Stimulated activated CD8-positive, alpha-beta memory T cell treated with anti-CD3 and anti-CD28 coated beads, Interleukin-4, amount 100 ng/mL, for 48 hours (primary cell): ENCODE measurements at regions not wholly inside any gene's neighbourhood (a gene's known extent, or its start where the extent isn't known, plus 50 kb on each side); places are given as distances from the start of the nearest gene placed in this dataset.
"Not testable (repeated sequence)": the region's sequence is repeated elsewhere in the genome, so short reads cannot be mapped to it uniquely, and the experiment has no call there.

ENCODE experiments used
- DNase-seq: peaks from one replicate; pipeline ENCODE4 v3.0.0-alpha.2; 2020

DNA sequence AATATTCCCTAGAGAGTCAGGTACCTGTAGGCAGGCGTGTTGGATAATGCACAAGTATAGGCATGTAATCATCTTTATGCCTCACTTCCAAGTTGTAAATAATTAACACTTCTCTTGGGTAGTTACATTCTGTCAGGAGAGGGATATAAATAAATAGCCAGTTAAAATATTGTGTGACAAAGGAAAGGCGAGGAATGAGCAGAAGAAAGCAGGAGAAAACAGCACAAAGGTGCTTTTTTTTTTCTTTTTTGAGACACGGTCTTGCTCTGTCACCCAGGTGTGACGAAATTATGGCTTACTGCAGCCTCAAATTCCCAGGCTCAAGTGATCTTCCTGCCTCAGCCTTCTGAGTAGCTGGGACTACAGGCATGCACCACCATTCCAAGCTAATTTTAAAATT lies 99.2 kb upstream of the LYZL2 start:
- no peak for DNase-seq

DNA sequence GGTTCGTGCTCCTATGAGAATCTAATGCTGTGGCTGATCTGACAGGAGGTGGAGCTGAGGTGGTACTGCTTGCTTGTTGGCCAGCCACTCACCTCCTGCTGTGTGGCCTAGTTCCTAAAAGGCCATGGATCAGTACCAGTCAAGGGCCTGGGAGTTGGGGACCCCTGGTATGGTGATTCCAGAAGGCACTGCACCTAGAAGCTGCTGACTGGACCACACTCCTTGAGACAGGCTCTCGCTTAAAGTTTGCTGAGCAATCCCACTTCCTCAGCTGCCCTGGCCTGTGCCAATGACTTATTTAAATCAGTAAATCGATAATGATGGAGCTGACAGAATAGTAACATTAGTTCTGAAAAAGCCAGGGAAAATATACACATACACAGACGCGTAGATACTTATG lies 98.6 kb upstream of the LYZL2 start:
- DNase-seq, result no peak

DNA sequence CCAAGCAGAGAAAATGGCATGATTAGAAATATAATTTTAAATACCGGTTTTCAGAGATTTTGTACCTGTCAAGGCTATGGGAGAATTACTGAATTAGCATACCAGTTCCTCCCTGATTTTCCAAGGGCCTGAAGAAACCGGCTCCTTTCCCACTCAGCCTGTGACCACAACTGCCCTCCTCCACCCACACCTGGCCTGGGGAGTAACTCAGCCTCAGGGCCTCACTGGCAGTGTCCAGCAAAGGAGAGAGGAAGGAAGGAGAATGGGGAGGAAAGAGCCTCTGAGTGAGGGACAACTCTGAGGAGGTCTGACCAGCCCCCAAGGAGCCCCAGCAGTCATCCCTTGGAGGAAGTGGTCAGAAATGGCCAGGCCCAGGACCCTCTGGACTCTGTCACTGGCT lies 98.0 kb upstream of the LYZL2 start:
- DNase-seq, result no peak

DNA sequence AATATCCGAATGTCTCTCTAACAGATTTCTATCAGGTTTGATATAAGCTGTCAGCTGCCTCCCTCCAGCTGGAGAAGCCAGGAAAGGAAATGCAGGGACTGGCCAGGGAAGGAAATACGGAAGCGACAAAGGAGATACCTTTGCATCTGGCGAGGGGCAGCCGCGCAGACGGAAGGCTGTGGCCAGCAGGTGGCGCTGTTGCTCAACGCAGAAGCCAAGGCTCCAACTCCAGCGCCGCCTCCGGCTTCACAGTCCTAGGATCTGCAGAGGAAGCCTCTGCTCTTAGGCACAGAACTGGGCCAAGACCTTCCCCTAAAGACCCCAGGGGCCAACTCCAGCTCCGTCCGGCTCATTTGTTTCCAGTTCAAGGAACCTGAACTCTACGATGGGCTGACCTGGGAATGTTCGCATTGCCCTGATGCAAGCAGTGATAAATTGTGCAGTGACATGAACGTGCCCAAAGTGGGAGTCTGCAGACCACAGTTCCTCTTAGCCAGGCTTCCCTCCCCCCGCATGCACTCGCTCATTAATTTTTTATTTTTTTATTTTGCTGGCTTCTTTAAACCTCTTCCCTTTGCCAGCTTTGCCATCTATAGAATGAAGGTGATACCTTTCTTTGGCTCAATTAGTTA lies 97.3 kb upstream of the LYZL2 start:
- DNase-seq, result peak; percentile 95

DNA sequence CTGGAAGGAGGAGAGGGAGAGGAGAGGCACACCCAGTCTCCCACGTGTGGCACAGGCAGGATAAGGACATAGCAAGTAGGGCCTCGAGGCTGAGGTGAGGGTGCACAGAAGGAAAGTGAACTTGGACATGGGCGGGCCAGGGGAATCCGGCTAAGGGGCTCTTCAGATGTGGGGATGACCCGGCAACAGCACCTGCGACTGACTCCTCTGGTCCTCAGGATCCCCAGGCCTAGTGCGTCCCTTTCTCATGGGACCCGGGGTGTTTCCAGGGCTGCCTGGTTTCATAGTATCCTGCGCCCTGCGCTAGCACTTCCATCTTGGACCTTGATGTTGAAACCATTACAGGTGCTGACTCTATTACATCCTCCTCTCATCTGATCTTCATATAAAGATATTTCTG lies 96.1 kb upstream of the LYZL2 start:
- DNase-seq, result no peak

DNA sequence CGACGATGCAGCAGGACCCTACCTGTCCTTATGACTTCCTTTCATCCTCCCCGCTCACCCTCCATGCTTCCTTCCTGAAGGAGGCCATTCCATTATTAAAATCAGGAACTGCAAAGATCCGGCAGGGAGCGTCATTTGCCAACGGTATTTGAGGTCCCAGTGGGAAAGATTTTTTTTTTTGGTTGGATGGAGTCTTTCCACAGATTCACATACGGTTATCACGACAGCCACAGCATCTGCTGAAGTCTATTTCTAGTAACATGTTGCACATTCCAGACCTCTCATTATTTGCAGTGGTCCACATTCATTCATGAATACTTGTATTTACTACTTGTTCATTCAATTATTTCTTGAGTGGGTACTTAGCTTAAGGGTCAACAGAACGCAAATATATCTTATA lies 94.7 kb upstream of the LYZL2 start:
- no peak for DNase-seq

DNA sequence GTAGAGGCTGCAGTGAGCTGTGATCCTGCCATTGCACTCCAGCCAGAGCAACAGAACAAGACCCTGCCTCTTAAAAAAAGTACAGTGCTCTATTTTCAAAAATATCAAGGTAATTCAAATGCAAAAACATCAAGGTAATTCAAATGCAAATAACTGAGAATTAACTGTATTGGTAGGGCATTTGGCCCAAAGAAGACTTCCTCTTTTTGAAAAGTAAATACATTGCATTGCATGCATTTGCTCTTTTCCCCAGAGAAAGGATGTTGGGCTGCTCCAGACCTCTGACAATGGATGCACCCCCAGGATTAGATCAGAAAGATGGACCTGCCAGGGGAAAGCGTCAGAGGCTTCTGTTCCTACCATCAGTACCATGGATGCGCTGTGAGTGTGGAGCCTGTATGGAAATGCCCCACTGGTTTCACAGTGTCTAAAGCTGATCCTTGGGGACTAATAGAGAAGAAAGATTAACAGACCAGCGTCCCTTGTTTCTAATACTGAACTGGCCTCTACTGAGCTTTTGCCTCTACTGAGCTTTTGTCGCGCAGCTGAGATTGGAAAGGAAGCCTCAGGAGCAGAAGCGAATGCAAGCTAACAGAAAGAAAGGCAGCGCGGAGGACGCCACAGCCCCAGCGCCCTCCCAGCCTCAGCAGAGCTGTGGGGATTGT lies 93.5 kb upstream of the LYZL2 start:
- no peak for DNase-seq

DNA sequence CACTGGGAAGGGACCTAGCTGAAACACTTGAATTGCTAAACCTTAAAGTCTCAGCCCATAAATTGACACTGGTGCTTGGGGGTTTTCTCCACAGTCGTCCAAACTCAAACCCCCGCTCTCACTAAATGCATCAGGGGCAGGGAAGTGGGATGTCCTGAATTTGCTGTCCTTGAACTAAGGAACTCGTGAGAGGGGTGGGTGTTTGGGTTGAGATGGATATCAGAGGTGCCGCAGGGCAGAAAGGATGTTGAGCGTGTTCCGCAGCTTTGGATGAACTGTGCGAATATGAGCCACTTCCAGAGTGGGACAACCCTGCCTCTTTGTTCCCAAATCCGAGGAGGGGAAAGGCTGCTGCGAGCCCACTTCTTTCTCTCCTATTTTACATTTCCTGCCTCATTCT lies 90.3 kb upstream of the LYZL2 start:
- no peak for DNase-seq

DNA sequence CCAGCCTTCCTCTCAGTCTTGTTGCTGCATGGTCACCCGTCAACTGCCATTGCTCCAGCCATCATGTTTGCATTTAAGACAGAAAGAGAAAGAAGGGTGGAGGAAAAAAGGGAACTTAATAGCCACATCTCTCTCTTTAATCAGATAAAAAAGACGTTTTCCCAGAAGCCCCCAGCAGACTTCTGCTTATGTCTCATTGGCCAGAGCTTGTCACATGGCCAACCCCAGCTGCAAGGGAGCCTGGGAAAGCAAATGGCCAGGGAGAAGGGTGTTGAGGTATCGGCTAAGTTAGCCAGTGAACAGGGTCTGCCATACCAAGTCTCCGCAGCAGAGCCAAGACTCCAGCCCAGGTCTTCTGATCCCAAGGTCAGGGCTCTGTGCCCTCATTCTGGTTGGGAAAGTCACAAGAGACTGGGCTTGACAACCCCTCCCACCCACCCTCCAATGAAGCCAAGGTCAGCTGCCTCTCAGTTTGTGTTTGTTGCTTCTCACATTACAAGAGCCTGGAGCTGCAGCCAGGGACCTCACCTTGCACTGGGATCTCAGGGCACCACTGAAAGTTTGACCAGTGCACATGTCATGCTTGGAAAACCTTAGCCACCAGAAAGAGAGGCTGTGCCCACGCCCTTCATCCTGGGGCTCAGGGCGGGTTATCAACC lies 80.3 kb upstream of the LYZL2 start:
- DNase-seq, result peak; percentile 18

DNA sequence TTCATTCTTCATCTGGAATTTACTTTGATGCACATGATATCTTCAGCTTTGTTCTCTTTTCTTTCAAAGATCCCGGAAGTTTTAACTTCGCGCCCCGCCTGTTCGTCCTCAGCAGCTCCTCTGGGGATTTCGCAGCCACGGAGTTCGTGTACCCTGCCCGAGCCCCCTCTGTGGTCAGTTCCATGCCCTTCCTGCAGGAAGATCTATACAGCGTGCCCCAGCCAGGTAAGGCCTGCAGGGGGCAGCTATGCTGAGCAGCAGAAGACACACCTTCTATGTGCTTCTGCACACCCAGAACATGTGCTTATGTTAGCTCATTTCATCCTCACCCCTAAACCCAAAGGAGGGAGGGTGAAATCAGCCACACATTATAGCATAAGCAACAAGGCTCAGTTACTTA lies 79.7 kb upstream of the LYZL2 start:
- peak; percentile 27 for DNase-seq

DNA sequence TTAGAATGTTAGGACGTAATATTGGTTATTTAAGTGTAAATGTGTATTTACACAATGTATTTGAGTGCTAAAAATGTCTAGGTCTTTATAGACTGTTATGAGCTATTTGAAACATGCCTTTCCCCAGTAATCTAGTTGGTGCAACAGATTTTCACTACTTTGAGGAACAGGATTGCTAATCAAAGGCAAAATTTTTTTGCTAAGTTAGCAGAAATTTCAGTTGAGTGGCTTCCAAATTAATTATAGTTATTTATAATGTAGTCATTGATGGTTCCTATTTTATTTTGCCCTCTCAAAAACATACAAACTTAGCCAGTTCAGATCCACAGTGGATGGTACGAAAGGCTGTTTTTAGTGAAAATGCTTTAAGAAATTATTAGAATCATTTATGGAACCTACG lies 78.7 kb upstream of the LYZL2 start:
- no peak for DNase-seq

DNA sequence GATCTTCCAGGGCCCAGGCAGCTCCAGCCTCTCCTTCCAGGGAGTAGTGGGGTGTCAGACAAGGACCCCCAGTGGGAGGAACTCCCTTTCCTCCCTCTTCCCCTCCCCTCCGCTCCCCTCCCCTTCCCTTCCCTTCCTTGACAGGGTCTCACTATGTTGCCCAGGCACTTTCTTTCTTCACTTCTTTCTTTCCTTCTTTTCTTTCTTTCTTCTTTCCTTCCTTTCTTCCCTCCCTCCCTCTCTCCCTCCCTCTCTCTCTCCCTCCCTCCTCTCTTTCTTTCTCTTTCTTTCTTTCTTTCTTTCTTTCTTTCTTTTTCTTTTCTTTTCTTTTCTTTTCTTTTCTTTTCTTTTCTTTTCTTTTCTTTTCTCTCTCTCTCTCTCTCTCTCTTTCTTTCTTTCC lies 76.6 kb upstream of the LYZL2 start:
- not testable (repeated sequence) for DNase-seq

DNA sequence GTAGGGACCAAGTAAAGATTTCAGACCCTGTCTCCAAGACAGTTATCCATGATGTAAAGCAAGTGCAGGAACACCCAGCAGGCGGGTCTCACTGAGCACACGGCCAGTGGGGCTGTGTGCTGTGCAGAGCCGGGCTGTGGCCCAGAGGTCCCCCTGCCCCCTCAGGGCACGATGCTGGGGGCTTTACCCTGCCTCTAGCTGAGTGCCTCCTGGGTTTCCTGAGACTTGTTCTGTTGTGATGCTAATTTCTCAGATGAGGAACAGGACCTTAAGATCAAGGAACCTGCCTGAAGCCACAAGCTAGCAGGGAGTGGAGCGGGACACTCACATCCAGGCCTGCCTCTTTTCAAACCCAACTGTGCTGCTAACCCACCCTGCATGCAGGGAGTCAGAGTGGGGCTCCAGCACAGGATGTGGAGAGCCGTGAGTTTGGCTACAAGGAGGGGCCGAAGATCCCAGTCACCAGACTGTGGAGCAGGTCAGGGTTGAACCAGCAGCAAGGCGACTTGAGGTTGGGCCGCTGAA lies 76.1 kb upstream of the LYZL2 start:
- DNase-seq, result peak; percentile 58

DNA sequence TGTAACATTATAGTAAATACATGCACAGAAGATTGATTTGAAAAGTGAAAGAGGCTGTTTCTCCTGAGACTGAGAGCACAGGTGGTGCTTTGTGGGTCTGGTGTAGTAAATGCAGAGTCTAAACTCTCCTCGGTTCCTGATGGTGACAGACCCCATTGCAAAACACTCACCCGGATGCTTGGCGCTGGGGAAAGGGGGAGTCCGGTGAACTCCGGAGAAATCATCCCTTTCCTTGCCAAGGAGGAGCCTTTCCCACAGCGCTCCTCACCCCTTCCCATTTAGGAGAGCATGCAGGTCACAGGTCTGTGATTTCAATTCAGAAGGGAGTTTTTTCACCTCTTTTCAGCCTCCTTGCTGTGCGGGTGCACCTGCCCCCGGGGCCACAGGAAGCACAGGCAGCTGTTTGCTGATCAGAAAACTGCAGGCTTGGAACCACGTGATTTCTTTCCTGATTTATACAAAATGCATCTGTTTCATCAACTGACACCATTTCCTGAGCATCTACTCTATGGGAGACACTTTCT lies 75.6 kb upstream of the LYZL2 start:
- peak; percentile 64 for DNase-seq

DNA sequence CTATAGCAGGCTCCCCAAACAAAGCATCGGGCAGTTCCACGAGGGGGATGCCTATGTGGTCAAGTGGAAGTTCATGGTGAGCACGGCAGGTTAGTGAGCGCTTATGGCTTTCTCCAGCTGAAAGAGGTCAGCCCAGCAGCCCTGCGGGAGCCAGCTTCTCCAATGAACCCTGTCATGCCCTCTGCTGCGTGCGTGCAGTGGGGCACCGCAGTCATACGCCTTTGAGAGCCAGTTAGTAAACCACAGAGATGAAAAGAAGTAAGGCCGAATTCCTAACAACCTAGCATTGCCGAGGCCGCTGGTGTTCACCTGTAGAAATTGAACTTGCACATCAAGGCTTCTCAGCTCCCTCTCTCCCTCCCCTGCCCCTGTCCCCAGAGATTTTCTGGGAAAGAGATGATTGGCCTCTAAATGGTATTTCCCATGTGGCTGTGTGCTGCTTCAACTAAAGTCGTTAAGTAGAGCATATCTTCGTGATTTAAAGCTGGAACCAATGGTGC lies 75.1 kb upstream of the LYZL2 start:
- DNase-seq, result peak; percentile 72

DNA sequence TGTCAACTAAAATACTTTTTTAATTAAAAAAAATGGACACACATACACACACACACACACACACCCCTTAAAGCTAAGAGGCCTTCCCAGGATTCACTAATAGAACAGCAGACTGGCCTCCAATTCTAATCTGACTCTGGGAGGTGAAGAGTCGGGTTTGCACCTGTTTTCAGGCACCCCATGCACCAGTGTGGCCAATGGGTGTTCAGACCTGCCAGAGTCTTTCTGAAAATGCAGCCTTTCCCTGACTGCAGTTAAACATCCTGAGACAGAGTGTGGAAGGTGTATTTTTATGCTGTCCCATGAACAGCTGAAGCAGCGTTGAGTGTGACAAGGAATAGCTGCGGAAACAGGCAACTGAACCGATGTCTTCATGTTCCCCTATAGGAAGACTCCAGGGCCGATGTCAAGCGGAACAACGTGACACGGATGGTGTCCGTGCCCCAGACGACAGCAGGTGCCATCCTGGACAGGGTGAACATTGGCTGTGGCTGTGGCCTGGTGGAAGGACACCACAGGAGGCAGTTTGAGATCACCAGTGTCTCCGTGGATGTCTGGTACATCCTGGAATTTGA lies 74.6 kb upstream of the LYZL2 start:
- DNase-seq, result no peak

DNA sequence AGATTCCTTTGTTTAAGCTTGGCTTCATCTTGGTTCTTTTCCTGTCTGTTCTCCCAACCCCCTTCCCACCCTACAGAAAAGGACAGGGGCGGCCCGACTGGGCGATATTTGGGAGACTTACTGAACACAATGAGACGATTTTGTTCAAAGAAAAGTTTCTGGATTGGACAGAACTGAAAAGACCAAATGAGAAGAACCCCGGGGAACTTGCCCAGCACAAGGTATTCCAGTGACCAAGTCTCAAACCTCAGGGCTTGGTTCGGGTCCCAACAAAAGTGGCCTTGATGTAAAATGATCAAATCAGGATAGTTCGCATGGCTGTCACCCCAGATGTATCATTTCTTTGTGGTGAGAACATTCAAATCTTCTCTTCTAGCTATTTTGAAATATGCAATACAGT lies 73.9 kb upstream of the LYZL2 start:
- DNase-seq, result peak; percentile 58

DNA sequence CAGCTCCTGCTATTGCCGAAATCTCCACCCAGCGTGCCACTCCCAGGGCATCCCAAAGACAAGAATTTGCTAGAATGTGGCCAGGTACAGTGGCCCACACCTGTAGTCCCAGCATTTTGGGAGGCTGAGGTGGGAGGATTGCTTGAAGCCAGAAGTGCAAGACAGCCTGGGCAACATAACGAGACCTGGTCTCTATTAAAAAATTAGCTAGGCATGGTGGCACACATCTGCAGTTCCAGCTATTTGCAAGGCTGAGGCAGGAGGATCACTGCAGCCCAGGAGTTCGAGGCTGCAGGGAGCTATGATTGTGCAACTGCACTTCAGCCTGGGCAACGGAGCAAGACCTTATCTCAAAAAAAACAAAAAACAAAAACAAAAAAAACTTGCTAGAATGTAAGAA lies 73.3 kb upstream of the LYZL2 start:
- DNase-seq, result peak; percentile 46

DNA sequence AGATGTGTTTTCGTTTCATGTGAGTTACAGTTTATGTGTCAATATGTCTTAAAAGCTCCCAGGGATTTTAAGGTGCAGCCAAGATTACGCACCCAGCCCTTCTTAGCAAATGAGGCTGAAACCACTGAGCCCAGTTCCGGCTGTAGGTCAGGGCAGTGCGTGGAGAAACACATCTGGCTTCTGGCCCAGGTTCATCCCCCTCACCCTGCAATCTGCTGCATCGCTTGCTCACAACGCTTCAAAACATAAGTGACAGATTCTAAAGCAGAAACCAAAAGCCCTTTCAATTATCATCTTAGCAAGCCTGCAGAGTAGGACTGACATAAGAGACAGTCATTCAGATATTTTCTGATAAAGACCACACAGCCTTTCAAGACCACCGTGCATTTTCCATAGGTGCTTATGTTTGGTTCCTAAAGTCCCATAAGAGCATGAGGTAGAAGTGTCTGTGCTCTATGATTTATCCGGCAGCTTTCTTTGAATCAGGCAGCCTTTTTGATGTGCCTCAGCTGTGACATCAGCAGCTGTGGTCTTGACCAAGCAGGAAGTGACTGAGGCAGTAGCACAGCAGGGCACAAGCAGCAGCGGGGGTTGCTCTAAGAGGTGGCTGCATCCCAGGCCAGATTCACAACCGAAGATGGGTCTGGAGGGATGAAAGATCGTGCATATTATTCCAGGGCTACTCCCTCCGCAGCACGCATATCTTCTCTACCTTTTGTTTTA lies 72.1 kb upstream of the LYZL2 start:
- DNase-seq, result peak; percentile 86

DNA sequence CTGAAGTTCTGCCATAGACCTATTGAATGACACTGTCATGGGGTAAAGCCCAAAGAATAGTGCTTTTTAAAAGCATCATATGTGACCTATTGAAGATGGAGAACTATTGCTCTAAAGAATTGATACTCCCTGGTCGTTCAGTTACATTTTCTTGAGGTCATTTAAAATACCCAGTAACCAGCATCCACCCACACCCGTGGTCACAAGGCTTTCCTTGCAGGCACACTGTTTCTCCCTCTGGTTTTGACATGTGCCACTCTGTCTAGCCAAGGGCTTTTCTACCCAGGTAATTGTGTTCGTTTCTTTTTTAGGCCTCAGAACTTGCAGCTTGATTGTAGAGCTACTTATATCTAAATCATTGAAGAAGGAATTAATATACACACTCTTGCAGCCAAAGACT lies 68.3 kb upstream of the LYZL2 start:
- peak; percentile 72 for DNase-seq

DNA sequence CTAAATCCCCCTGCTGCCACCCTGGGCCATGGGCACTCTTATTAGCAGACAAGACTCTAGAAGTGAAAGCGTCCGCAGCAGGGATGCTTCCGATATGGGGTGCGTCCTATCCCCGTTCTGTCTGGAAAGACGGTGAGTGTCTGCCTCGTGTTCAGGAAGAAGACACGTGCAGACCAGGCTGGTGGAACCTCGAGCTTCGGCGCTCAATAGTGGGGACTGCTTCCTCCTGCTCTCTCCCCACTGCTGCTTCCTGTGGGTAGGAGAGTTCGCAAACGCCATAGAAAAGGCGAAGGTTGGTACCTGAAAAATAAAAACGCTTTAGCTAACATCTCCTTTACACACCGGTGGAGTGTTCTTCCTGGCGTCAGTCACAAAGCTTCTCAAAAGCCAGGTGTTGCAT lies 67.7 kb upstream of the LYZL2 start:
- DNase-seq, result not testable (repeated sequence)

DNA sequence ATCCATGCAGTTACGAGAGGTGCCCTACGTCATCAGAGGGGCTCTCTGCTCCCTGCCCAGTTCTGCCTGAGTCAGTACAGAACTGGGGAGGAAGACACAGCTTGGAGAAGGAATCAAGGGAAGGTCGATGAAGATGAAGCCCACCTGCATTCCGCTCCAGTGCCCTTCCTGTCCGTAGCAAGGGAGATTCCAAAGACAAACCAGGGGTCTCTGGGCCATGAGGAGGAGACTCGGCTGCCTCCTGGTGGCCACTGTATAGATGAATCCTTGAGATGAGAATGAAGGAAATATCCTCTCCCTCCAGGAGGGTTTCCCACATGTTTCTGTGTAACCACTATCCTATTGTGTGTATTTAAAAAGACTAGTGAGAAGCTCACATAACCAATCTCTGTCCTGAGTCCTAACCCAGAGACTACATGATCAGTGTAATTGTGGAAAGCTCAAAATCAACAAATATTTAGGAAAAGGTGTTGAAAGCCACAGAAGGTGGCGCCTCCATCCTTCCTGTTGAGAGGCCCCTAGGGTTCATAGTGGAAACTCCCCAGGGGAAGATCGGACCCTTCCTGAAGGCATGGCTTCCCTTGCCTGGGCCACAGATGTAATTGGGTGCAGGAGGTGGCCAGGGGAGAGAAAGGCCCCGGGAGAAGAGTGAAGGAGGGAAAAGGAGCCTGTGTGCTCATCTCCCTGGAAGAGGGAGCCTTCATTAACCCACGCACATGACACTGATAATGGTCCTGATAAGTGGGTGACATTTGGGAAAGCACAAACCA lies 67.0 kb upstream of the LYZL2 start:
- not testable (repeated sequence) for DNase-seq
